Stomach (tissue), 8 donors: ENCODE measurements at regions not wholly inside any gene's neighbourhood (a gene's known extent, or its start where the extent isn't known, plus 50 kb on each side); places are given as distances from the start of the nearest gene placed in this dataset.

Experiments used
- DNase-seq, 2 donors: peaks; one replicate each; pipeline versions ENCODE4 v3.0.0 to v3.0.0-alpha.2; 2013 to 2019
- H3K27ac ChIP-seq, 5 donors: fragments of 200-600 bp in 4 of 5; sonication (generic) in 4 of 5; one replicate each; pipeline ENCODE4 v1.5.1; 2013 to 2019; ENCODE audit warnings: mild to moderate bottlenecking in 1 of 5, moderate library complexity in 1 of 5
- H3K27me3 ChIP-seq, 3 donors: fragments of 200-600 bp; sonication (generic); one replicate each; pipeline ENCODE4 v1.5.1; 2017 to 2019; ENCODE audit warnings: mixed run types in 1 of 3
- H3K36me3 ChIP-seq, 4 donors: fragments of 200-600 bp; sonication (generic); 1 replicate in 3 of 4; 2 replicates in 1 of 4; pipeline ENCODE4 v1.5.1; 2016 to 2019
- H3K4me1 ChIP-seq, 4 donors: fragments of 200-600 bp; sonication (generic); one replicate each; pipeline ENCODE4 v1.5.1; 2016 to 2019
- H3K4me3 ChIP-seq, 4 donors: fragments of 200-600 bp; sonication (generic) in 3 of 4; one replicate each; pipeline ENCODE4 v1.5.1; 2016 to 2019; ENCODE audit warnings: mild to moderate bottlenecking in 1 of 4
- H3K9me3 ChIP-seq, 4 donors: fragments of 200-600 bp; sonication (generic); one replicate each; pipeline ENCODE4 v1.5.1; 2016 to 2019
- CTCF ChIP-seq, 7 experiments: fragments of 450-650 bp in 4 of 7; fragments of 200-600 bp in 3 of 7; sonication (generic) in 3 of 7; IDR thresholded peaks; one replicate each; pipeline ENCODE4 v1.5.1; 2016 to 2019; ENCODE audit warnings: antibody characterized with exemption in 7 of 7, control low read depth in 2 of 7, mild to moderate bottlenecking in 1 of 7
- EP300 ChIP-seq: sonication (generic); formaldehyde crosslinking; IDR thresholded peaks from one replicate; pipeline ENCODE4 v1.6.1; 2017; ENCODE audit warnings: antibody characterized with exemption
- POLR2A ChIP-seq, 4 donors: fragments of 450-650 bp; IDR thresholded peaks; one replicate each; pipeline ENCODE4 v1.6.1; 2016; ENCODE audit warnings: antibody characterized with exemption in 4 of 4, control low read depth in 2 of 4, mild to moderate bottlenecking in 1 of 4, moderate library complexity in 1 of 4
- POLR2AphosphoS5 ChIP-seq, 3 donors: sonication (generic); formaldehyde crosslinking; IDR thresholded peaks; one replicate each; pipeline ENCODE4 v1.6.1; 2016; ENCODE audit warnings: antibody characterized with exemption in 3 of 3
- WGBS, 5 donors: extraction: QIAGEN DNeasy Blood & Tissue Kit in 3 of 5; methylation state at CpG; one replicate each; pipeline versions ENCODE4 v1.1.5 to v1.1.7; 2013 to 2018; 5-methylcytosine and 5-hydroxymethylcytosine counted together
- intact Hi-C: fragments of 100-400 bp; cut with DNase I; formaldehyde crosslinking; loops from one replicate; pipeline ENCODE4 v1.15.1; 2023; ENCODE audit warnings: low total_unique reads
- donor health status: healthy with polysubstance abuse.
- donor health status: Bipolar disorder and iron deficiency.
- donor health status: healthy.

GRCh38 chr3:144426366-144426765 is 454.7 kb downstream of the DIPK2A start:
- Histone ChIP-seq H3K9me3 (no peaks in the 10 kb centered on the region), H3K27me3 (no peaks in the 10 kb centered on the region), H3K36me3 (no peaks in the 10 kb centered on the region), H3K4me3 (no peak overlapping the region), H3K4me1 (no peaks in the 10 kb centered on the region), H3K27ac (no peak overlapping the region)
- intact Hi-C loops: no loop called here
- DNase-seq: no peak
- TF ChIP-seq POLR2AphosphoS5 (IDR thresholded peaks at IDR 0.05): no peak
- TF ChIP-seq CTCF (IDR thresholded peaks at IDR 0.05): no peak

- Histone ChIP-seq H3K27ac (no peak overlapping the region), H3K9me3 (no peaks in the 10 kb centered on the region), H3K27me3 (no peaks in the 10 kb centered on the region), H3K36me3 (no peaks in the 10 kb centered on the region), H3K4me3 (no peak overlapping the region), H3K4me1 (no peaks in the 10 kb centered on the region)
- TF ChIP-seq EP300 (no peak), POLR2AphosphoS5 (IDR thresholded peaks at IDR 0.05) (no peak), POLR2A (IDR thresholded peaks at IDR 0.05) (no peak), CTCF (IDR thresholded peaks at IDR 0.05) (no peak)
- no peak for DNase-seq
- intact Hi-C loops: no loop called here
- WGBS, 5 donors: 91 to 97% (median 92%) methylated on average over 4 of the region's 4 CpGs
Measured at GRCh38 chr3:144426967-144427366, 455.3 kb downstream of the DIPK2A start.

- 64 to 90% (median 77%) methylated on average over 3 of the region's 3 CpGs for WGBS, 5 donors
- TF ChIP-seq CTCF (IDR thresholded peaks at IDR 0.05) (no peak), POLR2AphosphoS5 (IDR thresholded peaks at IDR 0.05) (no peak), POLR2A (IDR thresholded peaks at IDR 0.05) (no peak), EP300 (no peak)
Measured at GRCh38 chr3:144429719-144430121, 458.1 kb downstream of the DIPK2A start.

GRCh38 chr3:144431134-144431533 is 459.5 kb downstream of the DIPK2A start:
- TF ChIP-seq CTCF (IDR thresholded peaks at IDR 0.05) (no peak), POLR2AphosphoS5 (IDR thresholded peaks at IDR 0.05) (no peak), POLR2A (IDR thresholded peaks at IDR 0.05) (no peak), EP300 (no peak)
- intact Hi-C loops: no loop called here

More at GRCh38 chr3:144429719-144430121, 458.1 kb downstream of the DIPK2A start:
- Histone ChIP-seq H3K27me3 (no peaks in the 10 kb centered on the region), H3K9me3 (no peaks in the 10 kb centered on the region), H3K27ac (no peak overlapping the region), H3K4me3 (no peak overlapping the region), H3K4me1 (no peaks in the 10 kb centered on the region), H3K36me3 (no peaks in the 10 kb centered on the region)
- no peak for DNase-seq
- intact Hi-C loops: no loop called here

GRCh38 chr3:144433006-144433405 is 461.4 kb downstream of the DIPK2A start:
- no peak overlapping the region for H3K27ac ChIP-seq
- no peaks in the 10 kb centered on the region for H3K4me1 ChIP-seq
- intact Hi-C loops: no loop called here
- DNase-seq: no peak
- H3K36me3 ChIP-seq: no peaks in the 10 kb centered on the region
- no peaks in the 10 kb centered on the region for H3K27me3 ChIP-seq
- no peak overlapping the region for H3K4me3 ChIP-seq
- 30 to 60% (median 36%) methylated on average over 1 of the region's 1 CpG for WGBS, 5 donors
- no peaks in the 10 kb centered on the region for H3K9me3 ChIP-seq
- TF ChIP-seq POLR2A (IDR thresholded peaks at IDR 0.05) (no peak), POLR2AphosphoS5 (IDR thresholded peaks at IDR 0.05) (no peak), EP300 (no peak), CTCF (IDR thresholded peaks at IDR 0.05) (no peak)

More at GRCh38 chr3:144431134-144431533, 459.5 kb downstream of the DIPK2A start:
- DNase-seq: no peak
- Histone ChIP-seq H3K36me3 (no peaks in the 10 kb centered on the region), H3K27me3 (no peaks in the 10 kb centered on the region), H3K27ac (no peak overlapping the region), H3K4me1 (no peaks in the 10 kb centered on the region), H3K4me3 (no peak overlapping the region), H3K9me3 (no peaks in the 10 kb centered on the region)
